Uterus (tissue), 3 donors: ENCODE measurements at regions not wholly inside any gene's neighbourhood (a gene's known extent, or its start where the extent isn't known, plus 50 kb on each side); places are given as distances from the start of the nearest gene placed in this dataset.

Experiments used
- DNase-seq, 2 donors: peaks; one replicate each; pipeline ENCODE4 v3.0.0-alpha.2; 2019 to 2020
- H3K27ac ChIP-seq, 2 donors: fragments of 200-600 bp; sonication (generic); 1 replicate in 1 of 2; 2 replicates in 1 of 2; pipeline ENCODE4 v1.5.1; 2016 to 2018
- H3K27me3 ChIP-seq, 2 donors: fragments of 200-600 bp; sonication (generic); one replicate each; pipeline ENCODE4 v1.5.1; 2018 to 2019; ENCODE audit warnings: control low read depth in 1 of 2
- H3K36me3 ChIP-seq, 2 donors: fragments of 200-600 bp; sonication (generic); one replicate each; pipeline ENCODE4 v1.5.1; 2019; ENCODE audit warnings: control low read depth in 1 of 2
- H3K4me1 ChIP-seq, 2 donors: fragments of 200-600 bp; sonication (generic); one replicate each; pipeline ENCODE4 v1.5.1; 2018 to 2019; ENCODE audit warnings: control low read depth in 1 of 2
- H3K4me3 ChIP-seq, 2 donors: fragments of 200-600 bp; sonication (generic); 1 replicate in 1 of 2; 2 replicates in 1 of 2; pipeline ENCODE4 v1.5.1; 2018 to 2019; ENCODE audit warnings: mild to moderate bottlenecking in 1 of 2
- H3K9me3 ChIP-seq, 2 donors: fragments of 200-600 bp; sonication (generic); one replicate each; pipeline ENCODE4 v1.5.1; 2019; ENCODE audit warnings: control low read depth in 1 of 2
- POLR2A ChIP-seq, 2 donors: fragments of 450-650 bp; IDR thresholded peaks; one replicate each; pipeline ENCODE4 v1.6.1; 2016; ENCODE audit warnings: antibody characterized with exemption in 2 of 2, mild to moderate bottlenecking in 1 of 2, moderate library complexity in 1 of 2
- intact Hi-C: fragments of 100-400 bp; cut with DNase I; formaldehyde crosslinking; loops from one replicate; pipeline ENCODE4 v1.15.1; 2023; ENCODE audit warnings: low total_unique reads
- TF ChIP-seq, protein P1 (sequence below), 4 experiments: fragments of 200-600 bp in 2 of 4; fragments of 450-650 bp in 2 of 4; sonication (generic) in 2 of 4; IDR thresholded peaks; one replicate each; pipeline ENCODE4 v1.5.1; 2016 to 2019; ENCODE audit warnings: antibody characterized with exemption in 4 of 4, mild to moderate bottlenecking in 2 of 4, moderate library complexity in 1 of 4
- donor health status: DM: yes; HTN: yes; CAD: no.

DNA sequence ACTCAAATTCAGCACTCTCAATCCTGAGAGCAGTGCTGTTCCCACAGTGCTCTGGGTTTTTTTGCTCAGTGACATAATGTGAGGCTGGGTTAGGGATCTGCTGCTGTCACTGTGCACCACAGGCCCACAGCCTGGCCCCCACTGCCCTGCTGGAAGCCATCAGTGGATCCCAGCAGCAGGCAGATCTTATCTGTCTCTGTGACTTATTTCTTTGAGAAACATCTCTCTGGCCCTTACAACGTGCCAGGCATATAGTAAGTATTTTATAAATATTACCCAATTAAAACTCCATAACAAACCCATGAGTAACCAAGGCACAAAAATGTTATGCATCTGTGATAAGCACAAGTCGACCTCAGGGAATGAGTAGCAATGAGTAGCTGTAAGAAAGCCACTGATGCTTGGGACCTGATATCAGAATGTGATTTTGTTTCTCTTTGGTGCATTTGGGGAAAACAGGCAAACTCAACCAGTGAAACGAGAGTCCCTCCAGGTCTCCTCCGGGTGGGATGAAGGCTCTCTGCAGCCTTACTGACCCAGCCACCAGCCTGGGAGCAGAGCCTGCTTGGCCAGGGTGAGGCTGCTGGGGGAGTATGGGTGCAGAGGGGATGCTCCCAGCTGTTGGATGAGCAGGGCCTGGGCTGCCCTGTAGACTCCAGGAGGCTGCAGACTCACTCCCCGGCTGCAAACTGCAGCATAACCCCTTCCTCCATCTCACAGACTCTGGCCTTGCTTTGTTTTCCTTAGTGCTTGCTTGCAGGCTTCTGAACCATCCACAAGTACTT is 172.7 kb upstream of the LNX1 start:
- DNase-seq: no peak
- TF ChIP-seq, protein P1, sequence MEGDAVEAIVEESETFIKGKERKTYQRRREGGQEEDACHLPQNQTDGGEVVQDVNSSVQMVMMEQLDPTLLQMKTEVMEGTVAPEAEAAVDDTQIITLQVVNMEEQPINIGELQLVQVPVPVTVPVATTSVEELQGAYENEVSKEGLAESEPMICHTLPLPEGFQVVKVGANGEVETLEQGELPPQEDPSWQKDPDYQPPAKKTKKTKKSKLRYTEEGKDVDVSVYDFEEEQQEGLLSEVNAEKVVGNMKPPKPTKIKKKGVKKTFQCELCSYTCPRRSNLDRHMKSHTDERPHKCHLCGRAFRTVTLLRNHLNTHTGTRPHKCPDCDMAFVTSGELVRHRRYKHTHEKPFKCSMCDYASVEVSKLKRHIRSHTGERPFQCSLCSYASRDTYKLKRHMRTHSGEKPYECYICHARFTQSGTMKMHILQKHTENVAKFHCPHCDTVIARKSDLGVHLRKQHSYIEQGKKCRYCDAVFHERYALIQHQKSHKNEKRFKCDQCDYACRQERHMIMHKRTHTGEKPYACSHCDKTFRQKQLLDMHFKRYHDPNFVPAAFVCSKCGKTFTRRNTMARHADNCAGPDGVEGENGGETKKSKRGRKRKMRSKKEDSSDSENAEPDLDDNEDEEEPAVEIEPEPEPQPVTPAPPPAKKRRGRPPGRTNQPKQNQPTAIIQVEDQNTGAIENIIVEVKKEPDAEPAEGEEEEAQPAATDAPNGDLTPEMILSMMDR (IDR thresholded peaks at IDR 0.05): no peak
- no peak for TF ChIP-seq POLR2A (IDR thresholded peaks at IDR 0.05)
- Histone ChIP-seq H3K4me3 (no peak overlapping the region), H3K36me3 (no peaks in the 10 kb centered on the region), H3K9me3 (no peaks in the 10 kb centered on the region), H3K27ac (peak overlapping the region; percentile 65 to 66), H3K27me3 (no peaks in the 10 kb centered on the region), H3K4me1 (peaks cover 0 to 5% of the 10 kb centered on the region in 2 donors)
- intact Hi-C loops: no loop called here

DNA sequence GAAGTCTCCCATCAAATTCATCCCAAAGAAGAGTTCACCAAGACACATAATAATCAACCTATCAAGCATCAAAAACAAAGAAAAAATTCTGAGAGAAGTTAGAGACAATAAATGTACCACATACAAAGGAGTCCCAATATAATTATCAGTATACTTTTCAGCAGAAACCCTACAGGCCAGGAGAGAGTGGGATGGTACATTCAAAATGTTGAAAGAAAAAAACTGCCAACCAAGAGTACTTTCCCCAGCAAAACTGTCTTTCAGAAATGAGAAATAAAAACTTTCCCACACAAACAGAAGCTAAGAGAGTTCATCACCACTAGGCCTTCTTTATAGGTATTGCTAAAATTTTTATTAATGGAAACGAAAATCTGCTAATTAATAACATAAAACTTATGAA is 164.4 kb upstream of the LNX1 start:
- Histone ChIP-seq H3K4me3 (no peak overlapping the region), H3K27ac (no peak overlapping the region), H3K36me3 (no peaks in the 10 kb centered on the region), H3K27me3 (no peaks in the 10 kb centered on the region), H3K9me3 (no peaks in the 10 kb centered on the region), H3K4me1 (no peaks in the 10 kb centered on the region)
- intact Hi-C loops: no loop called here
- TF ChIP-seq POLR2A (IDR thresholded peaks at IDR 0.05): no peak
- TF ChIP-seq, protein P1 (IDR thresholded peaks at IDR 0.05): no peak
- no peak for DNase-seq

DNA sequence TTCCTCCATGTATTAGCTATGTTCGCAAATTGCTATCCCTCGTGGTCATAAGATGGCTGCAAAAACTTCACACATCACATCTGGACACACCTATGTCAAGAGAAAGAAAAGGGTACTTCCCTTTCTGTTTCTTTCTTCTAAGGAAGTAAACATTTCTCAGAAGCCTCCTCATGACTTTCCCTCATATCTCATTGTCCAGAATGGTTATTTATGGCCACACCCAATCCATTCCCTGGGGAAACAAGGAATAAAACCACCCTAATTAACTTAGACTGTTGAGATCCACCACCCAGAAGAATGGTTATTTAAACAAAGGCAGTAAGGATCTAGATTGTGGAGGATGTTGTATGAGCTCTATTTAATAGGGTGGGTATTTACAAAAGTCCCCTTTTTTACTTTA is 160.8 kb upstream of the LNX1 start:
- Histone ChIP-seq H3K27ac (no peak overlapping the region), H3K9me3 (no peaks in the 10 kb centered on the region), H3K4me3 (no peak overlapping the region), H3K4me1 (no peaks in the 10 kb centered on the region), H3K27me3 (no peaks in the 10 kb centered on the region), H3K36me3 (no peaks in the 10 kb centered on the region)
- intact Hi-C loops: no loop called here
- DNase-seq: no peak
- TF ChIP-seq POLR2A (IDR thresholded peaks at IDR 0.05): no peak

DNA sequence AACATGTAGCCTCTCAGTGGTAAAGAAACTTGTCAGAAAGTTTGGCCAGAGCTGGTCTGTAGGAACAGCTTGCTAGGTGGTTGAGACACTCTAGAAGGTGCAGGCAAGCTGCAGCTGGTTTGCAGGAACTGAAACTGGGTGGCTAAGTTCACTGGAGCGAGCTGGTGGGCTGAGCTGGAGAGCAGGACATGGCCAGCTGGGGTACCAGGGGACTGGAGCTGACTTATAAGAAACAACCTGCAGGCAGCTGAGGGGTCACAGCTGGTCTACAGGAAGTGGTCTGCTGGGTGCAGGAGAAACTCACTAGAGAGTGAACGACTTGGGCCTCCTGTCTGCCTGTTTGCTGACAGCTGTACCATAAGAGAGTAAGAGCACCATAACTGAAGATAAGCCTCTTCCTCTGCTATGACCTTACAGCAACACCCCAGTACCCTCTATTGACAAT is 157.1 kb upstream of the LNX1 start:
- no peaks in the 10 kb centered on the region for H3K9me3 ChIP-seq
- DNase-seq: no peak
- no peaks in the 10 kb centered on the region for H3K4me1 ChIP-seq
- intact Hi-C loops: no loop called here
- no peak overlapping the region for H3K27ac ChIP-seq
- no peak for TF ChIP-seq POLR2A (IDR thresholded peaks at IDR 0.05)
- TF ChIP-seq, protein P1 (IDR thresholded peaks at IDR 0.05): no peak
- no peak overlapping the region for H3K4me3 ChIP-seq
- H3K27me3 ChIP-seq: no peaks in the 10 kb centered on the region
- H3K36me3 ChIP-seq: no peaks in the 10 kb centered on the region

DNA sequence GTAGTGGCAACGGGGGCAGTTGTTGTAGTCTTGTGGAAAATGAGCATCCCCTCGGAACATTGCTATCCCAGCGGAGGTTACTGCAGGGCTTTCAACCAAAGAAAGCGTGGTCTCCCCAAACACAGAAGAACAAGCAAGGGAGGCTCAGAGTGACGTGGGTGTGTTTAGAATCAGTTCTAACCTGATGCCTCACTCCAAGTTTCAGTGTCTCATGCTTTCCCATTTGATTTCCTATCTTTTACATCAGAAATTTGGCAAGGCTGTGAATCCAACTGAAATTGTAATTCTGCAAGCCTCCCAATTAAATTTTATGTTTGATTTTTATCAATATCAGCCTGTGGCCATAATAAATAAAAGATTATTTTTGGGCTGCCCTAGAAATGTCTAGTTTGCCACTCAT is 156.1 kb upstream of the LNX1 start:
- intact Hi-C loops: no loop called here
- Histone ChIP-seq H3K27ac (no peak overlapping the region), H3K4me1 (no peaks in the 10 kb centered on the region), H3K27me3 (no peaks in the 10 kb centered on the region), H3K36me3 (no peaks in the 10 kb centered on the region), H3K9me3 (no peaks in the 10 kb centered on the region), H3K4me3 (no peak overlapping the region)
- no peak for DNase-seq
- no peak for TF ChIP-seq POLR2A (IDR thresholded peaks at IDR 0.05)
- TF ChIP-seq, protein P1 (IDR thresholded peaks at IDR 0.05): no peak
